HL-60 (cell line): ENCODE measurements at regions not wholly inside any gene's neighbourhood (a gene's known extent, or its start where the extent isn't known, plus 50 kb on each side); places are given as distances from the start of the nearest gene placed in this dataset.

Source experiments
- GABPA ChIP-seq: IDR thresholded peaks from 2 replicates; pipeline ENCODE4 v1.6.1; 2012; ENCODE audit warnings: low read depth
- POLR2AphosphoS5 ChIP-seq: IDR thresholded peaks from 2 replicates; pipeline ENCODE4 v1.6.1; 2012; ENCODE audit warnings: low read depth
- REST ChIP-seq: IDR thresholded peaks from 2 replicates; pipeline ENCODE4 v1.6.1; 2012; ENCODE audit warnings: low read depth; ENCODE audit not compliant: insufficient replicate concordance
- SPI1 ChIP-seq: IDR thresholded peaks from 2 replicates; pipeline ENCODE4 v1.6.1; 2012; ENCODE audit warnings: low read depth, mild to moderate bottlenecking, borderline replicate concordance
- TF ChIP-seq, protein P1 (sequence below): IDR thresholded peaks from one replicate; pipeline ENCODE4 v1.5.1; 2011; ENCODE audit warnings: low read length, control low read depth, inconsistent platforms; ENCODE audit not compliant: insufficient read depth

- TF ChIP-seq, protein P1, sequence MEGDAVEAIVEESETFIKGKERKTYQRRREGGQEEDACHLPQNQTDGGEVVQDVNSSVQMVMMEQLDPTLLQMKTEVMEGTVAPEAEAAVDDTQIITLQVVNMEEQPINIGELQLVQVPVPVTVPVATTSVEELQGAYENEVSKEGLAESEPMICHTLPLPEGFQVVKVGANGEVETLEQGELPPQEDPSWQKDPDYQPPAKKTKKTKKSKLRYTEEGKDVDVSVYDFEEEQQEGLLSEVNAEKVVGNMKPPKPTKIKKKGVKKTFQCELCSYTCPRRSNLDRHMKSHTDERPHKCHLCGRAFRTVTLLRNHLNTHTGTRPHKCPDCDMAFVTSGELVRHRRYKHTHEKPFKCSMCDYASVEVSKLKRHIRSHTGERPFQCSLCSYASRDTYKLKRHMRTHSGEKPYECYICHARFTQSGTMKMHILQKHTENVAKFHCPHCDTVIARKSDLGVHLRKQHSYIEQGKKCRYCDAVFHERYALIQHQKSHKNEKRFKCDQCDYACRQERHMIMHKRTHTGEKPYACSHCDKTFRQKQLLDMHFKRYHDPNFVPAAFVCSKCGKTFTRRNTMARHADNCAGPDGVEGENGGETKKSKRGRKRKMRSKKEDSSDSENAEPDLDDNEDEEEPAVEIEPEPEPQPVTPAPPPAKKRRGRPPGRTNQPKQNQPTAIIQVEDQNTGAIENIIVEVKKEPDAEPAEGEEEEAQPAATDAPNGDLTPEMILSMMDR = no peak
- TF ChIP-seq POLR2AphosphoS5 = no peak
- no peak for TF ChIP-seq REST
- TF ChIP-seq GABPA = no peak
- TF ChIP-seq SPI1 = no peak
Measured at GRCh38 chr6:9139746-9140145, 704.4 kb upstream of the SLC35B3 start.
